GM18909 (cell line): ENCODE measurements at regions not wholly inside any gene's neighbourhood (a gene's known extent, or its start where the extent isn't known, plus 50 kb on each side); places are given as distances from the start of the nearest gene placed in this dataset.

Source experiments
- ATAC-seq: cut with Tn5 transposase; IDR thresholded peaks from one replicate; pipeline ENCODE4 v1.9.1; 2021; ENCODE audit warnings: mild to moderate bottlenecking; ENCODE audit not compliant: unreplicated experiment, poor library complexity

DNA sequence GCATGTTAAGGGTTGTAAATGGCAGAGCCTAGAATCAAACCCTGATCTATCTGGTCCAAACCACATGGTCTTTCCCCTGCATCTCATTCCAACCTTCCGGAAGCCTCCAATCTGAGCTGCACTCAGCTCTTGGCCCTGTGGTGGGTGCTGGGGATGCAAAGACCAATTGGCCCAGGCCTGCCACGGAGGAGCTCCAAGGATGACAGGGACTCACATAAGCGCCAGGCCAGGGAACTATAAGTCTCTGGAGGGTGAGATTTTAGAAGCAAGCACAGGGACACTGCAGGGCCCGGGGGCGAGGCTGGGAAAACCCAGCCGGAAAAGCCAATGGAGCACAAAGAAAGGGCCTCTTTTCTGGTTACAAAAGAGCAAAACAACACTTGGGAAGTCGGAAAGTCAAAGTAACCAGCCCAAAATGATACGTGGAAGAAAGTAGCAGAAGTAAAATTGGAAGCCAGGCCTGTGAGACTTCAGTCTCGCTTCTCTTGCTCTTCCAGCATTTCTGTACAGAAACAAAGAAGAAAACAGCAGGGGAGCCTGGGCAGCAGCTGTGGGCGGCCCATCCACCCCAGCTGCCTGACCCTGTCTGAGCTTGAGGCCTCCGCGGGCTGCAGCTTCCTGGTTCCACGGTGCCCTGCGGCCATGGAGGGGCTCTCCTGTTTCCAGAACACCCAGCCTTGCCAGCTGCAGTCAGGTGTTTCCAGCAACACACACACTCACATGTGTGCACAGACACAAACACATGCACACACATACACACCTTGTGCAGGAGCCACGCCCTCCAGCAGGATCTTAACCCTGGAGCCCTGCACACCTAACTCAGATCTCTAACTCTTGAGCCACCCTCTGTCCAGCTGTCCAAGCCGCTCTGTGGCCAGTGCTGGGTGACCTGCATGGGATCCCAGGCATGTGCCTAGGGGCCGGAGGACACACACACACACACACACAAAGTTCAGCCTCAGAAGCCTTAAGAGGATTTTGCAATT is 178.2 kb downstream of the BCL11B start:
- ATAC-seq, result no peak

DNA sequence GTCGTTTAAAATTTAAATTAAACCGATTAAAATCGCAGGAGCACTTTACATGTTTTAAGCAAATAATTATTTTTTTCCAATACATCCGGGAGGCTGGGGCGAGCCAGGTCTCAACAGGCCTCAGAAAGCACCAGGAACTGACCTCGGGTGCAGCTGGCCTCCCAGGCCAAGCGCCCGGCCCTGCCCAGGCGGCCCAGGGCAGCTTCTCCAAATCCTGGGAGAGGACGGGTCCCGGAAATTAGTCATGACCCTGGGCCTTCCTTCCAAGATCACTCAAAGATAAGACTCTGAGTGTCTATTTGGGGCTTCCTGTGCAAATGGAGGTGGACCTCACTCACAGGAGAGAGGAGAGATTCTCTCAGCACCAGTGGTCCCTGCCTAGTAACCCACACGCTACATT is 177.1 kb downstream of the BCL11B start:
- no peak for ATAC-seq

DNA sequence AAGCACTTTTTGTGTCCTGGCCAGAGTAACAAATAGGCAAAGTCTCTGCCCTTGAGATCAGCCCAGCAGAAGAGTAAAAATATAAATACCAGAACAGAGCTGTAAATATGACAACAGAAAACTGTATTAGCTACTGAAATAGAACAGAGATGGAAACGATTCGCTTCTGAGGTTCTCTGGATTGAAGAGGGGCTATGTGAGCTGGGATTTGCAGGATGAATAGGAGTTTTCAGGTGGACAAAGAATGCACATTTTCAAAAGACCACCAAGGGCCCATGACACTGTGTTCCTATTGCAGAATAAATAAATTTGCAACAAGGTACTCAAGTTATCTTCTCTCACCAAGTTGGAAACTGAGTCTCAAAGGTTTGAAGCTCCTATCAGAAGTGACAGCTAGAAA is 176.6 kb downstream of the BCL11B start:
- ATAC-seq, result no peak

DNA sequence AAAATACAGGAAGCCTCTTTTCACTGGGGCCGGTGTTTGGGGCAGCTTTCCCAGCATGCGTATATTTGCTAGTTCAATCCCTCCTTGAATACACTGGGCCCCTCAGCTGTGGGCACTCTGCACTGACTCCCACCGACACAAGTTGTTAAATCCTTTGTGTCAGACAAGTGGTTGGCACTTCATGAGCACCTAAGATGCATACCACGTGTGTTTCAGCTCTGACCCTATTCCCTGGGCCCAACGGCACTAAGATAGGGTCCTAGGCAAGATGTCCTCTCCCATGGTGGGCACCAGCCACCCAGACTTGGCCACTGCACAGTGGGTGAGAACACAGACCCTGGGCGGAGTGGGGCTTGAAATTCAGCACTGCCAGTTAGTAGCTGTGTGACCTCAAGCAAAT is 173.8 kb downstream of the BCL11B start:
- ATAC-seq, result no peak

DNA sequence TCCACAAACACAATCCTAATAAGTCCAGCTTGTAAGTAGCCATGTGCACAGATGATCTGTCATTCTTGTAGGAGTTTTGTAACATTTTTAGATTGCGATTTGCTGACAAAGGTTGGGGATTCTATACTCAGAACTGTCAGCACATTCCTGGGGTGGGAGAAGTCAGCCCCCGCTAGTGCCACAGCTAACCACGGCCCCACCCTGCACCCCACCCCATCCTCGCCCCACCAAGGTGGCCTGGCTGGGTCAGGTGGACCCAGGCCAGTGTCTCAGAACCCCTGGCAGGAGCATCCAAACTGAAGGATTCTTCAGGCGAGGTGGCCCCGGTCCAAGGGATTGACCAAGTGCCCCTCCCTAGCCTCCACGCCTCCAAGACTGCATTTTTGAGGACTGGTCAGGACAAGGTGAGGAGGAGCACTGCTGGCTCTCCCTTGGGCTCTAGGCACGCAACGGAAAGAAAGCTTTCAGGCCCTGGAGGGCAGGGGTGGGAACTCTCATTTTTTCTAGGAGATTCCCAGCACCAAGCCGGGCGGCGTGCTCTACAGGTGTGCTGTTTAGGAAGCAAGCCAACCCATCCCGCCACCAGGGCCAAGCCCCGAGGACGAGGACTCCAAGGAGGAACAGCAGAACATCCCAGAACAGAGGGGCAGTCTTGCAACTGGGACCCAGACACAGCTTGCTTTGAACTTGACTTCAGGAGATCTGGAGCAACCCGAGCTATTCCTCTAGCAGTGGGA is 172.8 kb downstream of the BCL11B start:
- ATAC-seq, result no peak

DNA sequence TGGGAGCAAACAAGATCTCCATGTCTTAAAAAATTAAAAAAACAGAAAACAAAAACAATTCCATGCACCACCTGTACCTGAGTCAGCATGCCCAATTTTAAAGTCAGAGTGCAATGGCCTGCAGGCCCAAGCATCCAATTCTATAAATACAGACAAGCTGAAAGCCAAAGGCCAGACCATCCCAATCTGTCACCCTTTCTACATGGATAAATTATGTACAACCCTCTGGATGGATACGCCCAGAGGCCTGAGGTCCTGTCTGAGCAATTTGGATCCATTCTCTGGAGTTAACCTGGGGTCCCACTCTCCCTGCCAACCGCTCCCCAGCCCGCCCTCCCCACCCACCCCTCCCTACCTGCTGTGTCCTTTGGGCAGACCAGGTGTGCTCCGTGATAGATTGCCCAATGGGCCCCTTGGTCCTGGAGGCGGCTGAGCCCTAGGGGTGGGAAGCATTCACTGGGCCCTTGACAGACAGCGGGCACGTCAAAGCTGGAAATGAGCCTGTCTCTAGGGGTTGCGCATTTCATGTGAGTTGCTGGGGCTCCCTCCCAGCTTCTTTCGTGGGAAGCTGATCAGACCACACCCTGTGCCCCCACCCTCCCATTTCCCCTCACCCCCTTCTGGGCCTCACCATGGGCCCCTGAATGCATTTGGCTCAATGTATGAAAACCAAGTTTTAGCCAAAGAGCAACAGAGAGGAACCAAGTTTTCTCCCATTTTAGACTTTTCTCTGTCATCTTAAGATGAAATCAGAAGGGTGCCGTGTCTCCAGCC is 171.3 kb downstream of the BCL11B start:
- ATAC-seq, result no peak

DNA sequence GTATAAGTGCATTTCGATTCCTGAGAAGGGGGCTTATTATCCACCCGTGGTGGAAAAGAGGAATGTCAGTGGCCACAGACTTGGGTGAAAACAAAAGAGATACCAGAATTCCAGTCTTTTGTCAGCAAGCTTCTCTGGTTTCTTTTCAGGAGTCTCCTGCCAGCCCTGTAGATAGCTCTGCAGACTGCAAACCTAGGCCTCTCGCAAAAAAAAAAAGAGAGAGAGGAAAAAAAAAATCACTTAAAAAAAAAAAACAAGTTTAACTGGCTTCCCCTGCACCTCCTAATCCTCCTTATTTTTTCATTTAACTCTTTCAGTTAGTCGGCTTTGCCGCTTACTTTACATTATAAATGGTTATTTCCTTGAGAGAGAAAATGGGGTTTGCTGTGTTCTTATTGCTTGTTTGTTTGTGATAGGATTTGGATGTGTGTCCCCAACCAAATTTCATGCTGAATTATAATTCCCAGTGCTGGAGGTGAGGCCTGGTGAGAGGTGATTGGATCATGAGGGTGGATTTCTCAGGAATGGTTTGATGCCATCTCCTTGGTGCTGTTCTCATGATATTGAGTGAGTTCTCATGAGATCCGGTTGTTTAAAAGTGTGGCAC is 170.0 kb downstream of the BCL11B start:
- no peak for ATAC-seq

DNA sequence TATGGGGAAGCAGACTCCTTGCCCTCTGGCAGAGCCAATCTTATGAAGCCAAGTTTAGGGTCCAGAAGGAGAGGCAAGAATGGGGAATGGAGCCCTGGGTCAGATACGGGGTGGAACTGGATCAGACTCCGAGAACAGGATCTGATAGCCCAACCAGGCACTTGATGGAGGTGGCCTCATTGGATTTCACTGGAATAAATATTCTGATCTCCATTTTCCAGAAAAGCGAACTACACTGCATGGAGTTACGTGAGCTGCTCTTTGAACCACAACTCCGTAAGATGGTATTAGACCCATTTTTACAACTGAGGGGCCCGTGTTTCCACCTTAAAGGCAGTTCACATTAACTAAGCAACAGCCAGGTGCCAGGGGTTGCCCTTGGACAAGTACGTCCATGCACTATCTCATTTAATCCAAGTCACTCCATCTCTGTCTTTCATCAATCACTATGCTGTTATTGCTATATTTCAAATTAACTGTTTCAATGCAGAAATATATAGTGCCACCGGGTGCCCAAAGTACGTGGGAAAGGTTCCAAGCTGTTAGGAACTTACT is 155.2 kb downstream of the BCL11B start:
- ATAC-seq, result no peak

DNA sequence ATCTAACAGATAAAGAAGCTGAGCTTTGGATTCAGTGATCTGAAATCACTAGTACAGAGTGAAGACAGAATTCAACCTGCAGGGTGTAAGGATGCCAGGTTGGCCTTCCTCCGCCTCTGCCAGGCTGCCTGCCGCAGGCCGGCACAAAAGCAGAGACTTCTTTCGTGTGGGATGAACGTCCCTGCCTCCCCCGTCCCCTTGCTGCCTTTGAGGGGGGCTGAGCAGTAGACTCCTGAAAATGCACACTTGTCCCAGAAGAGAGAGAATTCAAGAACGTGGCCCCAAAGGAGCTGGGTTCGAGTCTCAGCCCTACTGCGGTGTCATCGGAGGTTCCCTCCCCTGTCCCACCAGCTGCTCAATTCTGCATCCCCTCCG is 154.3 kb downstream of the BCL11B start:
- no peak for ATAC-seq

DNA sequence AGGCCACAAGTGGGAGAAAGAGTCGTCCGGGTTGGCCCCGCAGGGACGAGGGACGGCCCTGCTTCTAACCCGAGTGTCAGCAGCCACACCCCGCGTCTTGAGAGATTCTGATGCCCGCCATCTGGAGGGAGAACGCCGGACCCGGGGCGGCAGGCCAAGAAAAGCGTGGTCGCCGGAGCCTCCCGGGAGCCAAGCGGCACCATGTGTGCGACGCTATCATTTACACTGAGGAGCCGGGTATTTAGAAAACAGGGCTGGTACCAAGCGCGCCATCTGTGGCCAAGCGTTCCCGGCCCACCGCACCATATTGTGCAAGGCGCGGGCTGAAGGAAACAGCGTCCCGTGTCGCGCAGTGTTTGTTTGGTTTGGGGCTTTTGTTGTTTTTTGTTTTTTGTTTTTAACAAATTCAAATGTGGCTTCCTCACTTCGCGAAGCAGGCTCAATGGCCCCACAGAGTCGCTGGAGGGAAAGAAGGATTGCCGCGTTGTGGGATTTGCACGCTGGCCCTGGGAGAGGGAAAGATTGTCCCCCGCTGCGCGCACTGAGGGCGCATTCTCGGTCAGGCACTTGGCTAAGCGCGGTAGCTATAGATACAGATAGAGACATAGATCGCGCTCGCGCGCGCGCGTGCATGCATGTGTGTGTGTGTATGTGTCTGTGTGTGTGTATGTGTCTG is 153.8 kb downstream of the BCL11B start:
- ATAC-seq, result no peak

DNA sequence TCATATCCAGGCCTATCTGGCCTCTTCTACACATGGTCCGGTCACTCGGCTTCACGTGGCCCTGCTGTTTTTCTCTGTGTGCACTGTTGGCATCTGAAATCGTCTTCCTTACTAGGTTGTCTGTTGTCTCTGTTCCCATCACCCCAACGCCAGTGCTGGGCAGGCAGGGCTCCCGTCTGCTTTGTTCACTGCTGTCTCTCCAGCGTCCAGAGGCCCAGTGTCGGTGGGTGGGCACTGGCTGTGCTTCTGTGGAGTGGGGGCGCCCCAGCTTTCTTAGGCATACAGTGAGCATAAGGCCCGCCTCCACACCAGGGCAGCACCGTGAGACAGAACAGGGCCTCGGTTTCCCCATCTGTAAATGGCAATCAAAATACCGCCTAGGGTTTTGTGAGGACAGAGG is 153.1 kb downstream of the BCL11B start:
- no peak for ATAC-seq
